ENCODE measurements at regions not wholly inside any gene's neighbourhood (a gene's known extent, or its start where the extent isn't known, plus 50 kb on each side); places are given as distances from the start of the nearest gene placed in this dataset.

GRCh38 chr5:167753725-167754490 lies 537.5 kb upstream of the WWC1 start:
- in situ Hi-C loops (cut with MboI; ENCODE audit: low pct_ligation_motif_present in 1 of 4, low pct_unique_long_range_greater_than_20kb in 1 of 4, low sequenced_read_pairs in 3 of 4), result no loop called here
- Histone ChIP-seq H3K9me3 (no peaks in the 10 kb centered on the region), H3K4me1 (no peaks in the 10 kb centered on the region), H3K36me3 (no peaks in the 10 kb centered on the region), H3K4me3 (no peak overlapping the region), H3K27ac (no peak overlapping the region), H3K27me3 (no peaks in the 10 kb centered on the region)
- 50% methylated on average over 5 to 6 of the region's 6 CpGs for WGBS, 2 donors (ENCODE audit: low coverage in 1 of 2)
- DNase-seq, result no peak
- TF ChIP-seq CTCF (IDR thresholded peaks at IDR 0.05) (no peak), POLR2A (IDR thresholded peaks at IDR 0.05) (no peak), POLR2AphosphoS5 (IDR thresholded peaks at IDR 0.05) (no peak), EP300 (IDR thresholded peaks at IDR 0.05; ENCODE audit: low read depth) (no peak)
- intact Hi-C loops (cut with DNase I; ENCODE audit: low total_unique reads), result no loop called here

GRCh38 chr5:167754501-167755021 lies 536.9 kb upstream of the WWC1 start:
- intact Hi-C loops (cut with DNase I; ENCODE audit: low total_unique reads) (no loop called here), in situ Hi-C loops (cut with MboI; ENCODE audit: low pct_ligation_motif_present in 1 of 4, low pct_unique_long_range_greater_than_20kb in 1 of 4, low sequenced_read_pairs in 3 of 4) (no loop called here)
- TF ChIP-seq CTCF (IDR thresholded peaks at IDR 0.05) (no peak), POLR2A (IDR thresholded peaks at IDR 0.05) (no peak), POLR2AphosphoS5 (IDR thresholded peaks at IDR 0.05) (no peak), EP300 (IDR thresholded peaks at IDR 0.05; ENCODE audit: low read depth) (no peak)
- Histone ChIP-seq H3K4me3 (no peak overlapping the region), H3K27ac (no peak overlapping the region), H3K36me3 (no peaks in the 10 kb centered on the region), H3K9me3 (no peaks in the 10 kb centered on the region), H3K4me1 (no peaks in the 10 kb centered on the region), H3K27me3 (no peaks in the 10 kb centered on the region)
- 58 to 68% methylated on average over 4 to 5 of the region's 5 CpGs for WGBS, 2 donors (ENCODE audit: low coverage in 1 of 2)
- DNase-seq, result no peak

- Histone ChIP-seq H3K9me3 (no peaks in the 10 kb centered on the region), H3K27me3 (no peaks in the 10 kb centered on the region), H3K36me3 (no peaks in the 10 kb centered on the region), H3K4me1 (no peaks in the 10 kb centered on the region), H3K27ac (no peak overlapping the region), H3K4me3 (no peak overlapping the region)
- no peak for TF ChIP-seq POLR2AphosphoS5 (IDR thresholded peaks at IDR 0.05)
- no peak for TF ChIP-seq POLR2A (IDR thresholded peaks at IDR 0.05)
- in situ Hi-C loops (cut with MboI; ENCODE audit: low pct_ligation_motif_present in 1 of 4, low pct_unique_long_range_greater_than_20kb in 1 of 4, low sequenced_read_pairs in 3 of 4), result no loop called here
- WGBS, 2 donors (ENCODE audit: low coverage in 1 of 2), result 58 to 63% methylated on average over 2 of the region's 2 CpGs
- DNase-seq, result no peak
- intact Hi-C loops (cut with DNase I; ENCODE audit: low total_unique reads), result no loop called here
Observed at GRCh38 chr5:167755420-167755819, 536.0 kb upstream of the WWC1 start.

GRCh38 chr5:167759057-167759821 lies 532.2 kb upstream of the WWC1 start:
- H3K27ac ChIP-seq, result no peak overlapping the region
- TF ChIP-seq CTCF (IDR thresholded peaks at IDR 0.05), result no peak
- no peak for TF ChIP-seq POLR2AphosphoS5 (IDR thresholded peaks at IDR 0.05)
- no peak for TF ChIP-seq EP300 (IDR thresholded peaks at IDR 0.05; ENCODE audit: low read depth)
- TF ChIP-seq POLR2A (IDR thresholded peaks at IDR 0.05), result no peak
- H3K36me3 ChIP-seq, result no peaks in the 10 kb centered on the region
- 37 to 41% methylated on average over 2 of the region's 2 CpGs for WGBS, 2 donors (ENCODE audit: low coverage in 1 of 2)
- no peaks in the 10 kb centered on the region for H3K9me3 ChIP-seq
- no peaks in the 10 kb centered on the region for H3K27me3 ChIP-seq
- H3K4me3 ChIP-seq, result no peak overlapping the region
- H3K4me1 ChIP-seq, result no peaks in the 10 kb centered on the region
- in situ Hi-C loops (cut with MboI; ENCODE audit: low pct_ligation_motif_present in 1 of 4, low pct_unique_long_range_greater_than_20kb in 1 of 4, low sequenced_read_pairs in 3 of 4), result no loop called here
- intact Hi-C loops (cut with DNase I; ENCODE audit: low total_unique reads), result no loop called here
- DNase-seq, result no peak

Measured in transverse colon (tissue), 4 donors.